Tibial nerve (tissue), 4 donors: ENCODE measurements at regions not wholly inside any gene's neighbourhood (a gene's known extent, or its start where the extent isn't known, plus 50 kb on each side); places are given as distances from the start of the nearest gene placed in this dataset.

ENCODE experiments used
- EP300 ChIP-seq, 2 donors: sonication (generic); formaldehyde crosslinking; IDR thresholded peaks; one replicate each; pipeline ENCODE4 v1.6.1; 2017; ENCODE audit warnings: antibody characterized with exemption in 2 of 2, mild to moderate bottlenecking in 1 of 2
- TF ChIP-seq, protein P1 (sequence below), 5 experiments: fragments of 200-600 bp in 3 of 5; fragments of 450-650 bp in 2 of 5; sonication (generic) in 3 of 5; IDR thresholded peaks; one replicate each; pipeline ENCODE4 v1.5.1; 2016 to 2019; ENCODE audit warnings: antibody characterized with exemption in 5 of 5, mild to moderate bottlenecking in 3 of 5, moderate library complexity in 2 of 5

DNA sequence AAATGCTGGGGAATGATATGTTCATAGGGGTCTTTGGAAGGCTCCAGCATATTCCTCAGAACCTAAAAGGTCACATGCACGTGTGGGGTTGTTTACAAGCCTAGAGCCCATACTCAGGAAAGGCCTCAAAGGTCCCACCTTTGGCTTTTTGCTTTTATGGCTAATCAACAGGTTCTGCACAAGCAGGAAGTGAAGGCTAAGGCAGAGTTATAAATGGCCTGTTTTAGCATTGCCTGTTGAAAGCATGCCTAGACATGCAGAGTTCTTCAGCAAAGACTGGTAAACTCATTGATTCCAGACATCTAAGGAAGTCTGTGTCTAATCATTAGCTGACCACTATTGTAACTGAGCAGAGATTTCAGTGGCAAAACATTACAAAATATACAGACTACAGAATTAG lies 198.3 kb downstream of the KCNRG start:
- TF ChIP-seq, protein P1, sequence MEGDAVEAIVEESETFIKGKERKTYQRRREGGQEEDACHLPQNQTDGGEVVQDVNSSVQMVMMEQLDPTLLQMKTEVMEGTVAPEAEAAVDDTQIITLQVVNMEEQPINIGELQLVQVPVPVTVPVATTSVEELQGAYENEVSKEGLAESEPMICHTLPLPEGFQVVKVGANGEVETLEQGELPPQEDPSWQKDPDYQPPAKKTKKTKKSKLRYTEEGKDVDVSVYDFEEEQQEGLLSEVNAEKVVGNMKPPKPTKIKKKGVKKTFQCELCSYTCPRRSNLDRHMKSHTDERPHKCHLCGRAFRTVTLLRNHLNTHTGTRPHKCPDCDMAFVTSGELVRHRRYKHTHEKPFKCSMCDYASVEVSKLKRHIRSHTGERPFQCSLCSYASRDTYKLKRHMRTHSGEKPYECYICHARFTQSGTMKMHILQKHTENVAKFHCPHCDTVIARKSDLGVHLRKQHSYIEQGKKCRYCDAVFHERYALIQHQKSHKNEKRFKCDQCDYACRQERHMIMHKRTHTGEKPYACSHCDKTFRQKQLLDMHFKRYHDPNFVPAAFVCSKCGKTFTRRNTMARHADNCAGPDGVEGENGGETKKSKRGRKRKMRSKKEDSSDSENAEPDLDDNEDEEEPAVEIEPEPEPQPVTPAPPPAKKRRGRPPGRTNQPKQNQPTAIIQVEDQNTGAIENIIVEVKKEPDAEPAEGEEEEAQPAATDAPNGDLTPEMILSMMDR (IDR thresholded peaks at IDR 0.05): no peak
- TF ChIP-seq EP300 (IDR thresholded peaks at IDR 0.05): no peak
